ENCODE measurements at regions not wholly inside any gene's neighbourhood (a gene's known extent, or its start where the extent isn't known, plus 50 kb on each side); places are given as distances from the start of the nearest gene placed in this dataset.

DNA sequence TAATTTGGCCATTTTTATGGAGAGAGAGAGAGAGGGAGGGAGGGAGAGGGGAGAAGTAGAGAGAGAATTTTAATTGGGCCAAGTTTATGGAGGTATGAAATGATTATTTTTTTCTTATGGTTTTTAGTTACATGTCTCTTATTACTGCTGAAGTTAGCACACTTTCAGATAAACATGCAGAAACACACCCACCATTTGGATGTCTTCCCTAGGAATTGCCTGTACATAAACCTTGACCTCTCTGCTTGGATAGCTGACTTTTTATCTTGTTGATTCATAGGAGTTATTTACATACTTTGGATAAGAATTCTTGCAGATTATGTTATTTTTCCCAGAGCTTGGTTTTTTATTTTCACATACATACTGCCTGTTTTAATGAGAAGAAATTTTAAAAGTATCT is 310.2 kb upstream of the ADAMTS5 start:
- TF ChIP-seq EZH2phosphoT487 (IDR thresholded peaks at IDR 0.05; ENCODE audit: unreplicated experiment): no peak
- TF ChIP-seq, protein P1, sequence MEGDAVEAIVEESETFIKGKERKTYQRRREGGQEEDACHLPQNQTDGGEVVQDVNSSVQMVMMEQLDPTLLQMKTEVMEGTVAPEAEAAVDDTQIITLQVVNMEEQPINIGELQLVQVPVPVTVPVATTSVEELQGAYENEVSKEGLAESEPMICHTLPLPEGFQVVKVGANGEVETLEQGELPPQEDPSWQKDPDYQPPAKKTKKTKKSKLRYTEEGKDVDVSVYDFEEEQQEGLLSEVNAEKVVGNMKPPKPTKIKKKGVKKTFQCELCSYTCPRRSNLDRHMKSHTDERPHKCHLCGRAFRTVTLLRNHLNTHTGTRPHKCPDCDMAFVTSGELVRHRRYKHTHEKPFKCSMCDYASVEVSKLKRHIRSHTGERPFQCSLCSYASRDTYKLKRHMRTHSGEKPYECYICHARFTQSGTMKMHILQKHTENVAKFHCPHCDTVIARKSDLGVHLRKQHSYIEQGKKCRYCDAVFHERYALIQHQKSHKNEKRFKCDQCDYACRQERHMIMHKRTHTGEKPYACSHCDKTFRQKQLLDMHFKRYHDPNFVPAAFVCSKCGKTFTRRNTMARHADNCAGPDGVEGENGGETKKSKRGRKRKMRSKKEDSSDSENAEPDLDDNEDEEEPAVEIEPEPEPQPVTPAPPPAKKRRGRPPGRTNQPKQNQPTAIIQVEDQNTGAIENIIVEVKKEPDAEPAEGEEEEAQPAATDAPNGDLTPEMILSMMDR (conservative IDR thresholded peaks at IDR 0.05; ENCODE audit: low read depth in 2 of 2): no peak
- no peak for TF ChIP-seq EZH2 (IDR thresholded peaks at IDR 0.05; ENCODE audit: low read depth, unreplicated experiment)
- TF ChIP-seq POLR2AphosphoS5 (IDR thresholded peaks at IDR 0.05; ENCODE audit: low read depth): no peak
- TF ChIP-seq, protein P2, sequence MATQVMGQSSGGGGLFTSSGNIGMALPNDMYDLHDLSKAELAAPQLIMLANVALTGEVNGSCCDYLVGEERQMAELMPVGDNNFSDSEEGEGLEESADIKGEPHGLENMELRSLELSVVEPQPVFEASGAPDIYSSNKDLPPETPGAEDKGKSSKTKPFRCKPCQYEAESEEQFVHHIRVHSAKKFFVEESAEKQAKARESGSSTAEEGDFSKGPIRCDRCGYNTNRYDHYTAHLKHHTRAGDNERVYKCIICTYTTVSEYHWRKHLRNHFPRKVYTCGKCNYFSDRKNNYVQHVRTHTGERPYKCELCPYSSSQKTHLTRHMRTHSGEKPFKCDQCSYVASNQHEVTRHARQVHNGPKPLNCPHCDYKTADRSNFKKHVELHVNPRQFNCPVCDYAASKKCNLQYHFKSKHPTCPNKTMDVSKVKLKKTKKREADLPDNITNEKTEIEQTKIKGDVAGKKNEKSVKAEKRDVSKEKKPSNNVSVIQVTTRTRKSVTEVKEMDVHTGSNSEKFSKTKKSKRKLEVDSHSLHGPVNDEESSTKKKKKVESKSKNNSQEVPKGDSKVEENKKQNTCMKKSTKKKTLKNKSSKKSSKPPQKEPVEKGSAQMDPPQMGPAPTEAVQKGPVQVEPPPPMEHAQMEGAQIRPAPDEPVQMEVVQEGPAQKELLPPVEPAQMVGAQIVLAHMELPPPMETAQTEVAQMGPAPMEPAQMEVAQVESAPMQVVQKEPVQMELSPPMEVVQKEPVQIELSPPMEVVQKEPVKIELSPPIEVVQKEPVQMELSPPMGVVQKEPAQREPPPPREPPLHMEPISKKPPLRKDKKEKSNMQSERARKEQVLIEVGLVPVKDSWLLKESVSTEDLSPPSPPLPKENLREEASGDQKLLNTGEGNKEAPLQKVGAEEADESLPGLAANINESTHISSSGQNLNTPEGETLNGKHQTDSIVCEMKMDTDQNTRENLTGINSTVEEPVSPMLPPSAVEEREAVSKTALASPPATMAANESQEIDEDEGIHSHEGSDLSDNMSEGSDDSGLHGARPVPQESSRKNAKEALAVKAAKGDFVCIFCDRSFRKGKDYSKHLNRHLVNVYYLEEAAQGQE (IDR thresholded peaks at IDR 0.05; ENCODE audit: unreplicated experiment): no peak
- no peak for TF ChIP-seq JUNB (IDR thresholded peaks at IDR 0.05; ENCODE audit: unreplicated experiment)
- TF ChIP-seq CREB1 (CRISPR knock-in tag; IDR thresholded peaks at IDR 0.05; ENCODE audit: low read depth): no peak
- TF ChIP-seq ZNF114 (CRISPR knock-in tag; IDR thresholded peaks at IDR 0.05): no peak
- TF ChIP-seq, protein P3, sequence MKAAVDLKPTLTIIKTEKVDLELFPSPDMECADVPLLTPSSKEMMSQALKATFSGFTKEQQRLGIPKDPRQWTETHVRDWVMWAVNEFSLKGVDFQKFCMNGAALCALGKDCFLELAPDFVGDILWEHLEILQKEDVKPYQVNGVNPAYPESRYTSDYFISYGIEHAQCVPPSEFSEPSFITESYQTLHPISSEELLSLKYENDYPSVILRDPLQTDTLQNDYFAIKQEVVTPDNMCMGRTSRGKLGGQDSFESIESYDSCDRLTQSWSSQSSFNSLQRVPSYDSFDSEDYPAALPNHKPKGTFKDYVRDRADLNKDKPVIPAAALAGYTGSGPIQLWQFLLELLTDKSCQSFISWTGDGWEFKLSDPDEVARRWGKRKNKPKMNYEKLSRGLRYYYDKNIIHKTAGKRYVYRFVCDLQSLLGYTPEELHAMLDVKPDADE (IDR thresholded peaks at IDR 0.05): no peak
- TF ChIP-seq STAT1 (IDR thresholded peaks at IDR 0.05; ENCODE audit: unreplicated experiment): no peak
- TF ChIP-seq, protein P4, sequence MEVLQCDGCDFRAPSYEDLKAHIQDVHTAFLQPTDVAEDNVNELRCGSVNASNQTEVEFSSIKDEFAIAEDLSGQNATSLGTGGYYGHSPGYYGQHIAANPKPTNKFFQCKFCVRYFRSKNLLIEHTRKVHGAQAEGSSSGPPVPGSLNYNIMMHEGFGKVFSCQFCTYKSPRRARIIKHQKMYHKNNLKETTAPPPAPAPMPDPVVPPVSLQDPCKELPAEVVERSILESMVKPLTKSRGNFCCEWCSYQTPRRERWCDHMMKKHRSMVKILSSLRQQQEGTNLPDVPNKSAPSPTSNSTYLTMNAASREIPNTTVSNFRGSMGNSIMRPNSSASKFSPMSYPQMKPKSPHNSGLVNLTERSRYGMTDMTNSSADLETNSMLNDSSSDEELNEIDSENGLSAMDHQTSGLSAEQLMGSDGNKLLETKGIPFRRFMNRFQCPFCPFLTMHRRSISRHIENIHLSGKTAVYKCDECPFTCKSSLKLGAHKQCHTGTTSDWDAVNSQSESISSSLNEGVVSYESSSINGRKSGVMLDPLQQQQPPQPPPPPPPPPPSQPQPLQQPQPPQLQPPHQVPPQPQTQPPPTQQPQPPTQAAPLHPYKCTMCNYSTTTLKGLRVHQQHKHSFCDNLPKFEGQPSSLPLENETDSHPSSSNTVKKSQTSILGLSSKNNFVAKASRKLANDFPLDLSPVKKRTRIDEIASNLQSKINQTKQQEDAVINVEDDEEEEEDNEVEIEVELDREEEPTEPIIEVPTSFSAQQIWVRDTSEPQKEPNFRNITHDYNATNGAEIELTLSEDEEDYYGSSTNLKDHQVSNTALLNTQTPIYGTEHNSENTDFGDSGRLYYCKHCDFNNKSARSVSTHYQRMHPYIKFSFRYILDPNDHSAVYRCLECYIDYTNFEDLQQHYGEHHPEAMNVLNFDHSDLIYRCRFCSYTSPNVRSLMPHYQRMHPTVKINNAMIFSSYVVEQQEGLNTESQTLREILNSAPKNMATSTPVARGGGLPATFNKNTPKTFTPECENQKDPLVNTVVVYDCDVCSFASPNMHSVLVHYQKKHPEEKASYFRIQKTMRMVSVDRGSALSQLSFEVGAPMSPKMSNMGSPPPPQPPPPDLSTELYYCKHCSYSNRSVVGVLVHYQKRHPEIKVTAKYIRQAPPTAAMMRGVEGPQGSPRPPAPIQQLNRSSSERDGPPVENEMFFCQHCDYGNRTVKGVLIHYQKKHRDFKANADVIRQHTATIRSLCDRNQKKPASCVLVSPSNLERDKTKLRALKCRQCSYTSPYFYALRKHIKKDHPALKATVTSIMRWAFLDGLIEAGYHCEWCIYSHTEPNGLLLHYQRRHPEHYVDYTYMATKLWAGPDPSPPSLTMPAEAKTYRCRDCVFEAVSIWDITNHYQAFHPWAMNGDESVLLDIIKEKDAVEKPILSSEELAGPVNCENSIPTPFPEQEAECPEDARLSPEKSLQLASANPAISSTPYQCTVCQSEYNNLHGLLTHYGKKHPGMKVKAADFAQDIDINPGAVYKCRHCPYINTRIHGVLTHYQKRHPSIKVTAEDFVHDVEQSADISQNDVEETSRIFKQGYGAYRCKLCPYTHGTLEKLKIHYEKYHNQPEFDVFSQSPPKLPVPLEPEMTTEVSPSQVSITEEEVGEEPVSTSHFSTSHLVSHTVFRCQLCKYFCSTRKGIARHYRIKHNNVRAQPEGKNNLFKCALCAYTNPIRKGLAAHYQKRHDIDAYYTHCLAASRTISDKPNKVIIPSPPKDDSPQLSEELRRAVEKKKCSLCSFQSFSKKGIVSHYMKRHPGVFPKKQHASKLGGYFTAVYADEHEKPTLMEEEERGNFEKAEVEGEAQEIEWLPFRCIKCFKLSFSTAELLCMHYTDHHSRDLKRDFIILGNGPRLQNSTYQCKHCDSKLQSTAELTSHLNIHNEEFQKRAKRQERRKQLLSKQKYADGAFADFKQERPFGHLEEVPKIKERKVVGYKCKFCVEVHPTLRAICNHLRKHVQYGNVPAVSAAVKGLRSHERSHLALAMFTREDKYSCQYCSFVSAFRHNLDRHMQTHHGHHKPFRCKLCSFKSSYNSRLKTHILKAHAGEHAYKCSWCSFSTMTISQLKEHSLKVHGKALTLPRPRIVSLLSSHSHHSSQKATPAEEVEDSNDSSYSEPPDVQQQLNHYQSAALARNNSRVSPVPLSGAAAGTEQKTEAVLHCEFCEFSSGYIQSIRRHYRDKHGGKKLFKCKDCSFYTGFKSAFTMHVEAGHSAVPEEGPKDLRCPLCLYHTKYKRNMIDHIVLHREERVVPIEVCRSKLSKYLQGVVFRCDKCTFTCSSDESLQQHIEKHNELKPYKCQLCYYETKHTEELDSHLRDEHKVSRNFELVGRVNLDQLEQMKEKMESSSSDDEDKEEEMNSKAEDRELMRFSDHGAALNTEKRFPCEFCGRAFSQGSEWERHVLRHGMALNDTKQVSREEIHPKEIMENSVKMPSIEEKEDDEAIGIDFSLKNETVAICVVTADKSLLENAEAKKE (CRISPR knock-in tag; IDR thresholded peaks at IDR 0.05): no peak
- TF ChIP-seq ZNF331 (CRISPR knock-in tag; IDR thresholded peaks at IDR 0.05; ENCODE audit: low read depth): no peak

Measured in GM23338 (cell line).